ENCODE measurements at regions not wholly inside any gene's neighbourhood (a gene's known extent, or its start where the extent isn't known, plus 50 kb on each side); places are given as distances from the start of the nearest gene placed in this dataset.

- TF ChIP-seq, protein P1, sequence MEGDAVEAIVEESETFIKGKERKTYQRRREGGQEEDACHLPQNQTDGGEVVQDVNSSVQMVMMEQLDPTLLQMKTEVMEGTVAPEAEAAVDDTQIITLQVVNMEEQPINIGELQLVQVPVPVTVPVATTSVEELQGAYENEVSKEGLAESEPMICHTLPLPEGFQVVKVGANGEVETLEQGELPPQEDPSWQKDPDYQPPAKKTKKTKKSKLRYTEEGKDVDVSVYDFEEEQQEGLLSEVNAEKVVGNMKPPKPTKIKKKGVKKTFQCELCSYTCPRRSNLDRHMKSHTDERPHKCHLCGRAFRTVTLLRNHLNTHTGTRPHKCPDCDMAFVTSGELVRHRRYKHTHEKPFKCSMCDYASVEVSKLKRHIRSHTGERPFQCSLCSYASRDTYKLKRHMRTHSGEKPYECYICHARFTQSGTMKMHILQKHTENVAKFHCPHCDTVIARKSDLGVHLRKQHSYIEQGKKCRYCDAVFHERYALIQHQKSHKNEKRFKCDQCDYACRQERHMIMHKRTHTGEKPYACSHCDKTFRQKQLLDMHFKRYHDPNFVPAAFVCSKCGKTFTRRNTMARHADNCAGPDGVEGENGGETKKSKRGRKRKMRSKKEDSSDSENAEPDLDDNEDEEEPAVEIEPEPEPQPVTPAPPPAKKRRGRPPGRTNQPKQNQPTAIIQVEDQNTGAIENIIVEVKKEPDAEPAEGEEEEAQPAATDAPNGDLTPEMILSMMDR (IDR thresholded peaks at IDR 0.05 in 2 of 3, conservative IDR thresholded peaks at IDR 0.05 in 1 of 3; ENCODE audit: borderline replicate concordance in 1 of 3, insufficient read depth in 1 of 3, low read depth in 2 of 3, low read length in 2 of 3) = no peak
- no peak for TF ChIP-seq POLR2AphosphoS5 (IDR thresholded peaks at IDR 0.05; ENCODE audit: low read depth, low read length)
- TF ChIP-seq EZH2 (IDR thresholded peaks at IDR 0.05) = no peak
- no peak for TF ChIP-seq CEBPB (IDR thresholded peaks at IDR 0.05; ENCODE audit: low read depth)
- TF ChIP-seq ELF1 (IDR thresholded peaks at IDR 0.05; ENCODE audit: borderline replicate concordance, low read depth) = no peak
- no peak for TF ChIP-seq SRF (IDR thresholded peaks at IDR 0.05; ENCODE audit: low read depth)
- no peak for TF ChIP-seq MAX (IDR thresholded peaks at IDR 0.05)
- no peak for TF ChIP-seq EZH2phosphoT487 (IDR thresholded peaks at IDR 0.05; ENCODE audit: borderline replicate concordance)
- TF ChIP-seq SIN3A (IDR thresholded peaks at IDR 0.05; ENCODE audit: low read depth) = no peak
- TF ChIP-seq REST (IDR thresholded peaks at IDR 0.05; ENCODE audit: low read depth) = no peak
- TF ChIP-seq, protein P2, sequence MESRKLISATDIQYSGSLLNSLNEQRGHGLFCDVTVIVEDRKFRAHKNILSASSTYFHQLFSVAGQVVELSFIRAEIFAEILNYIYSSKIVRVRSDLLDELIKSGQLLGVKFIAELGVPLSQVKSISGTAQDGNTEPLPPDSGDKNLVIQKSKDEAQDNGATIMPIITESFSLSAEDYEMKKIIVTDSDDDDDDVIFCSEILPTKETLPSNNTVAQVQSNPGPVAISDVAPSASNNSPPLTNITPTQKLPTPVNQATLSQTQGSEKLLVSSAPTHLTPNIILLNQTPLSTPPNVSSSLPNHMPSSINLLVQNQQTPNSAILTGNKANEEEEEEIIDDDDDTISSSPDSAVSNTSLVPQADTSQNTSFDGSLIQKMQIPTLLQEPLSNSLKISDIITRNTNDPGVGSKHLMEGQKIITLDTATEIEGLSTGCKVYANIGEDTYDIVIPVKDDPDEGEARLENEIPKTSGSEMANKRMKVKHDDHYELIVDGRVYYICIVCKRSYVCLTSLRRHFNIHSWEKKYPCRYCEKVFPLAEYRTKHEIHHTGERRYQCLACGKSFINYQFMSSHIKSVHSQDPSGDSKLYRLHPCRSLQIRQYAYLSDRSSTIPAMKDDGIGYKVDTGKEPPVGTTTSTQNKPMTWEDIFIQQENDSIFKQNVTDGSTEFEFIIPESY (IDR thresholded peaks at IDR 0.05; ENCODE audit: extremely low read depth, insufficient replicate concordance, low read length) = no peak
These were observed 178.0 kb upstream of the KL start for GRCh38 chr13:32837973-32838927.

Data from HCT116 (cell line).